Duodenal mucosa (tissue), 2 donors: ENCODE measurements at regions not wholly inside any gene's neighbourhood (a gene's known extent, or its start where the extent isn't known, plus 50 kb on each side); places are given as distances from the start of the nearest gene placed in this dataset.

Experiments used
- H3K27ac ChIP-seq: one replicate; pipeline ENCODE4 v1.7.0; 2013; ENCODE audit warnings: low read depth, low read length
- H3K27me3 ChIP-seq, 2 donors: one replicate each; pipeline ENCODE4 v1.7.0; 2013; ENCODE audit warnings: low read length in 2 of 2, control low read depth in 1 of 2; ENCODE audit not compliant: insufficient read depth in 2 of 2, control insufficient read depth in 1 of 2
- H3K36me3 ChIP-seq, 2 donors: one replicate each; pipeline ENCODE4 v1.7.0; 2013; ENCODE audit warnings: low read length in 2 of 2, control low read depth in 1 of 2; ENCODE audit not compliant: insufficient read depth in 2 of 2, control insufficient read depth in 1 of 2
- H3K4me1 ChIP-seq, 2 donors: one replicate each; pipeline ENCODE4 v1.7.0; 2013; ENCODE audit warnings: low read length in 2 of 2, control low read depth in 1 of 2; ENCODE audit not compliant: insufficient read depth in 2 of 2, control insufficient read depth in 1 of 2
- H3K4me3 ChIP-seq, 2 donors: one replicate each; pipeline ENCODE4 v1.7.0; 2013; ENCODE audit warnings: low read length in 2 of 2, low read depth in 1 of 2
- H3K9ac ChIP-seq, 2 donors: one replicate each; pipeline ENCODE4 v1.7.0; 2013; ENCODE audit warnings: low read length in 2 of 2, low read depth in 1 of 2
- H3K9me3 ChIP-seq, 2 donors: one replicate each; pipeline ENCODE4 v1.7.0; 2013; ENCODE audit warnings: low read length in 2 of 2, control low read depth in 1 of 2; ENCODE audit not compliant: control insufficient read depth in 1 of 2

- H3K9me3 ChIP-seq, result no peaks in the 10 kb centered on the region
- H3K9ac ChIP-seq, result no peak overlapping the region
- H3K36me3 ChIP-seq, result no peaks in the 10 kb centered on the region
- no peaks in the 10 kb centered on the region for H3K27me3 ChIP-seq
- no peak overlapping the region for H3K27ac ChIP-seq
- no peak overlapping the region for H3K4me3 ChIP-seq
- no peaks in the 10 kb centered on the region for H3K4me1 ChIP-seq
Observed at GRCh38 chr3:81320862-81321261, 440.6 kb downstream of the GBE1 start.

- no peak overlapping the region for H3K27ac ChIP-seq
- no peaks in the 10 kb centered on the region for H3K36me3 ChIP-seq
- no peaks in the 10 kb centered on the region for H3K4me1 ChIP-seq
- H3K27me3 ChIP-seq, result no peaks in the 10 kb centered on the region
- H3K9ac ChIP-seq, result no peak overlapping the region
- no peaks in the 10 kb centered on the region for H3K9me3 ChIP-seq
- H3K4me3 ChIP-seq, result no peak overlapping the region
Observed at GRCh38 chr3:81315030-81315429, 446.4 kb downstream of the GBE1 start.

GRCh38 chr3:81311321-81311720 lies 450.1 kb downstream of the GBE1 start:
- Histone ChIP-seq H3K4me3 (no peak overlapping the region), H3K36me3 (no peaks in the 10 kb centered on the region), H3K27ac (no peak overlapping the region), H3K9ac (no peak overlapping the region), H3K4me1 (no peaks in the 10 kb centered on the region), H3K9me3 (no peaks in the 10 kb centered on the region), H3K27me3 (no peaks in the 10 kb centered on the region)

GRCh38 chr3:81308306-81308705 lies 453.1 kb downstream of the GBE1 start:
- no peak overlapping the region for H3K27ac ChIP-seq
- H3K36me3 ChIP-seq, result no peaks in the 10 kb centered on the region
- H3K4me1 ChIP-seq, result no peaks in the 10 kb centered on the region
- no peaks in the 10 kb centered on the region for H3K9me3 ChIP-seq
- H3K9ac ChIP-seq, result no peak overlapping the region
- H3K4me3 ChIP-seq, result no peak overlapping the region
- H3K27me3 ChIP-seq, result no peaks in the 10 kb centered on the region

GRCh38 chr3:81307221-81307620 lies 454.2 kb downstream of the GBE1 start:
- Histone ChIP-seq H3K9me3 (no peaks in the 10 kb centered on the region), H3K4me3 (no peak overlapping the region), H3K36me3 (no peaks in the 10 kb centered on the region), H3K27me3 (no peaks in the 10 kb centered on the region), H3K27ac (no peak overlapping the region), H3K4me1 (no peaks in the 10 kb centered on the region), H3K9ac (no peak overlapping the region)

GRCh38 chr3:81303321-81303720 lies 458.1 kb downstream of the GBE1 start:
- H3K4me1 ChIP-seq, result no peaks in the 10 kb centered on the region

GRCh38 chr3:81302045-81302444 lies 459.4 kb downstream of the GBE1 start:
- Histone ChIP-seq H3K9ac (no peak overlapping the region), H3K9me3 (no peaks in the 10 kb centered on the region), H3K27me3 (no peaks in the 10 kb centered on the region), H3K36me3 (no peaks in the 10 kb centered on the region), H3K4me1 (no peaks in the 10 kb centered on the region), H3K4me3 (no peak overlapping the region), H3K27ac (no peak overlapping the region)

More at GRCh38 chr3:81303321-81303720, 458.1 kb downstream of the GBE1 start:
- Histone ChIP-seq H3K27me3 (no peaks in the 10 kb centered on the region), H3K9ac (no peak overlapping the region), H3K4me3 (no peak overlapping the region), H3K36me3 (no peaks in the 10 kb centered on the region), H3K27ac (no peak overlapping the region), H3K9me3 (no peaks in the 10 kb centered on the region)

GRCh38 chr3:81301230-81301629 lies 460.2 kb downstream of the GBE1 start:
- Histone ChIP-seq H3K36me3 (no peaks in the 10 kb centered on the region), H3K27ac (no peak overlapping the region), H3K4me1 (no peaks in the 10 kb centered on the region), H3K27me3 (no peaks in the 10 kb centered on the region), H3K4me3 (no peak overlapping the region), H3K9ac (no peak overlapping the region), H3K9me3 (no peaks in the 10 kb centered on the region)

GRCh38 chr3:81300324-81300927 lies 461.0 kb downstream of the GBE1 start:
- H3K9me3 ChIP-seq, result no peaks in the 10 kb centered on the region
- no peaks in the 10 kb centered on the region for H3K36me3 ChIP-seq
- no peak overlapping the region for H3K4me3 ChIP-seq
- H3K27me3 ChIP-seq, result no peaks in the 10 kb centered on the region
- H3K27ac ChIP-seq, result no peak overlapping the region
- H3K4me1 ChIP-seq, result no peaks in the 10 kb centered on the region
- H3K9ac ChIP-seq, result no peak overlapping the region

- Histone ChIP-seq H3K27ac (no peak overlapping the region), H3K27me3 (no peaks in the 10 kb centered on the region), H3K9me3 (no peaks in the 10 kb centered on the region), H3K4me3 (no peak overlapping the region), H3K4me1 (no peaks in the 10 kb centered on the region), H3K36me3 (no peaks in the 10 kb centered on the region), H3K9ac (no peak overlapping the region)
Observed at GRCh38 chr3:81299481-81299880, 462.0 kb downstream of the GBE1 start.
